PC-9 (cell line): ENCODE measurements at regions not wholly inside any gene's neighbourhood (a gene's known extent, or its start where the extent isn't known, plus 50 kb on each side); places are given as distances from the start of the nearest gene placed in this dataset.
"Not testable (repeated sequence)": the region's sequence is repeated elsewhere in the genome, so short reads cannot be mapped to it uniquely, and the experiment has no call there.

Experiments
- BruUV-seq: library from RNA; stranded (reverse); fragments of 400-500 nt; replicated peaks from 2 replicates; lab custom pipeline; 2021; lab: Mats Ljungman, UMichigan
- CTCF ChIA-PET: fragments of 300-600 bp; sonication (Branson Sonifier 250); formaldehyde crosslinking; loops from one replicate; lab custom pipeline; 2022; ENCODE audit warnings: antibody characterized with exemption; lab: Charles Lee
- POLR2A ChIA-PET: fragments of 300-600 bp; sonication (Branson Sonifier 250); formaldehyde crosslinking; loops from one replicate; lab custom pipeline; 2022; ENCODE audit warnings: antibody characterized with exemption; ENCODE audit not compliant: unreplicated experiment; lab: Charles Lee
- DNase-seq, 2 experiments: peaks; one replicate each; pipeline versions ENCODE4 v3.0.0 to v3.0.0-alpha.2; 2015 to 2022; ENCODE audit warnings: mixed read lengths in 1 of 2
- H2AFZ ChIP-seq: fragments of 200-600 bp; sonication (generic); 2 replicates; pipeline ENCODE4 v1.8.1; 2017; ENCODE audit warnings: antibody characterized with exemption
- H3F3A ChIP-seq: fragments of 200-600 bp; sonication (generic); 2 replicates; pipeline ENCODE4 v1.8.1; 2017; ENCODE audit warnings: antibody characterized with exemption, mild to moderate bottlenecking, low read depth; ENCODE audit not compliant: insufficient read depth
- H3K27ac ChIP-seq: fragments of 200-600 bp; sonication (generic); 2 replicates; pipeline ENCODE4 v1.6.1; 2016; ENCODE audit warnings: mixed run types
- H3K27me3 ChIP-seq: fragments of 200-600 bp; sonication (generic); 2 replicates; pipeline ENCODE4 v1.6.1; 2016; ENCODE audit warnings: low read depth, mixed run types; ENCODE audit not compliant: insufficient read depth
- H3K36me3 ChIP-seq: fragments of 200-600 bp; sonication (generic); 2 replicates; pipeline ENCODE4 v1.6.1; 2016; ENCODE audit warnings: low read depth, mixed run types
- H3K4me1 ChIP-seq: fragments of 200-600 bp; sonication (generic); replicated peaks from 2 replicates; pipeline ENCODE4 v1.6.1; 2016; ENCODE audit warnings: mixed run types; ENCODE audit not compliant: insufficient read depth
- H3K4me2 ChIP-seq: fragments of 200-600 bp; sonication (generic); 2 replicates; pipeline ENCODE4 v1.6.1; 2017; ENCODE audit warnings: mixed run types
- H3K4me3 ChIP-seq: fragments of 200-600 bp; sonication (generic); 2 replicates; pipeline ENCODE4 v1.6.1; 2016; ENCODE audit warnings: mixed run types
- H3K79me2 ChIP-seq: fragments of 200-600 bp; sonication (generic); 2 replicates; pipeline ENCODE4 v1.6.1; 2017; ENCODE audit warnings: low read depth, mixed run types
- H3K9me2 ChIP-seq: fragments of 200-600 bp; sonication (generic); 2 replicates; pipeline ENCODE4 v1.8.1; 2017; ENCODE audit warnings: mild to moderate bottlenecking; ENCODE audit not compliant: insufficient read depth
- H3K9me3 ChIP-seq: fragments of 200-600 bp; sonication (generic); 2 replicates; pipeline ENCODE4 v1.8.1; 2016; ENCODE audit warnings: low read depth; ENCODE audit not compliant: insufficient read depth
- H4K20me1 ChIP-seq: fragments of 200-600 bp; sonication (generic); 2 replicates; pipeline ENCODE4 v1.8.1; 2017; ENCODE audit not compliant: insufficient read depth
- CTCF ChIP-seq: fragments of 200-600 bp; sonication (generic); conservative IDR thresholded peaks from 2 replicates; pipeline ENCODE4 v1.6.1; 2017; ENCODE audit warnings: mixed run types, antibody characterized with exemption, mild to moderate bottlenecking, moderate library complexity
- EZH2 ChIP-seq: fragments of 200-600 bp; sonication (generic); IDR thresholded peaks from 2 replicates; pipeline ENCODE4 v1.8.0; 2017; ENCODE audit warnings: antibody characterized with exemption, low read depth
- intact Hi-C: fragments of 100-400 bp; cut with micrococcal nuclease; formaldehyde crosslinking; loops from one replicate; pipeline ENCODE4 v1.10.0; 2022; ENCODE audit not compliant: unreplicated experiment

GRCh38 chr1:30461640-30462039, 261.7 kb downstream of the MATN1 start:
- CTCF ChIA-PET, result no interaction called here
- POLR2A ChIA-PET, result no interaction called here

GRCh38 chr1:30460661-30461060, 262.7 kb downstream of the MATN1 start:
- no peak overlapping the region for H3K4me2 ChIP-seq
- POLR2A ChIA-PET, result no interaction called here
- no peaks in the 10 kb centered on the region for H3K79me2 ChIP-seq
- no peaks in the 10 kb centered on the region for H3K9me3 ChIP-seq
- H3K9me2 ChIP-seq, result no peaks in the 10 kb centered on the region
- intact Hi-C loops, result no loop called here
- H3F3A ChIP-seq, result no peaks in the 10 kb centered on the region
- H4K20me1 ChIP-seq, result no peaks in the 10 kb centered on the region
- H3K36me3 ChIP-seq, result no peaks in the 10 kb centered on the region
- TF ChIP-seq EZH2 (no peak), CTCF (no peak)
- peaks cover 4% of the 10 kb centered on the region for H3K27me3 ChIP-seq
- CTCF ChIA-PET, result no interaction called here
- no peaks in the 10 kb centered on the region for H3K4me1 ChIP-seq
- DNase-seq, result no peak
- H3K4me3 ChIP-seq, result no peak overlapping the region
- no TSS peak for BruUV-seq
- H3K27ac ChIP-seq, result no peak overlapping the region
- no peak overlapping the region for H2AFZ ChIP-seq

More at GRCh38 chr1:30461640-30462039, 261.7 kb downstream of the MATN1 start:
- no peak overlapping the region for H3K4me3 ChIP-seq
- no peak overlapping the region for H3K27ac ChIP-seq
- DNase-seq, result no peak
- H2AFZ ChIP-seq, result no peak overlapping the region
- H3K9me2 ChIP-seq, result no peaks in the 10 kb centered on the region
- no TSS peak for BruUV-seq
- no peaks in the 10 kb centered on the region for H3K4me1 ChIP-seq
- no peaks in the 10 kb centered on the region for H4K20me1 ChIP-seq
- H3K4me2 ChIP-seq, result no peak overlapping the region
- peaks cover 4% of the 10 kb centered on the region for H3K27me3 ChIP-seq
- intact Hi-C loops, result no loop called here
- TF ChIP-seq EZH2 (no peak), CTCF (no peak)
- H3K36me3 ChIP-seq, result no peaks in the 10 kb centered on the region
- no peaks in the 10 kb centered on the region for H3K9me3 ChIP-seq
- H3K79me2 ChIP-seq, result no peaks in the 10 kb centered on the region
- H3F3A ChIP-seq, result no peaks in the 10 kb centered on the region

DNA sequence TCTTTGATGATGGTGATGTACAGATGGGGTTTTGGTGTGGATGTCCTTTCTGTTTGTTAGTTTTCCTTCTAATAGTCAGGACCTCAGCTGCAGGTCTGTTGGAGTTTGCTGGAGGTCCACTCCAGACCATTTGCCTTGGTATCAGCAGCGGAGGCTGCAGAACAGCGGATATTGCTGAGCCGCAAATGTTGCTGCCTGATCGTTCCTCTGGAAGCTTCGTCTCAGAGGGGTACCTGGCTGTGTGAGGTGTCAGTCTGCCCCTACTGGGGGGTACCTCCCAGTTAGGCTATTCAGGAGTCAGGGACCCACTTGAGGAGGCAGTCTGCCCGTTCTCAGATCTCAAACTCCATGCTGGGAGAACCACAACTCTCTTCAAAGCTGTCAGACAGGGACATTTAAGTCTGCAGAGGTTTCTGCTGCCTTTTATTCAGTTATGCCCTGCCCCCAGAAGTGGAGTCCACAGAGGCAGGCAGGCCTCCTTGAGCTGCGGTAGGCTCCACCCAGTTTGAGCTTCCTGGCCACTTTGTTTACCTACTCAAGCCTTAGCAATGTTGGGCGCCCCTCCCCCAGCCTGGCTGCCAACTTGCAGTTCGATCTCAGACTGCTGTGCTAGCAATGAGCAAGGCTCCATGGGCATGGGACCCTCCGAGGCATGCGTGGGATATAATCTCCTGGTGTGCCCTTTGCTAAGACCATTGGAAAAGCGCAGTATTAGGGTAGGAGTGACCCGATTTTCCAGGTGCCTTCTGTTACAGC, 264.5 kb downstream of the MATN1 start:
- H3K4me1 ChIP-seq, H3K27me3 ChIP-seq, H3K9me3 ChIP-seq, H3K4me3 ChIP-seq, H3K4me2 ChIP-seq, H3K27ac ChIP-seq, CTCF ChIA-PET, DNase-seq, H3K9me2 ChIP-seq, POLR2A ChIA-PET, H3K79me2 ChIP-seq, H2AFZ ChIP-seq, intact Hi-C loops, H3K36me3 ChIP-seq, BruUV-seq, H3F3A ChIP-seq, H4K20me1 ChIP-seq: not testable (repeated sequence)

DNA sequence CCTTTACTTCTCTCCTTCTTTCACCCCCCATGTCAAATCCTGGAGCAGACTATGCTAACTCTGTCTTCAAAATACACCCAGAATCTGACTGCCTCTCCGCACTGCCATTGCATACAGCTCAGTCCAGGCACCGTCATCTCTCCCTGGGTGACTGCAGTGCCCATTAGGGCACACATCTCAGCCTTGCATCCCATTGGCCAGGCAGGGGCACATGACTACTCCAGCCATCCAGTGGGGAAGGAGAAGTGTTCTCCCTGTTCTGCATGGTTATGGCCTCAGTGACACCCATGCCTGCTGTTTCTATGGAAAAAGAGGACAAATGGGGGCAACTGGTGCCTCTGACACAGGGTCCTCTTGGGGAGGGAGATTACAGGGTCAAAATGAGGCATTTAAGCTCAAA, 270.5 kb downstream of the MATN1 start:
- no peak overlapping the region for H3K27ac ChIP-seq
- no peak overlapping the region for H3K4me3 ChIP-seq
- intact Hi-C loops, result no loop called here
- no peak overlapping the region for H3K4me2 ChIP-seq
- no peaks in the 10 kb centered on the region for H3K79me2 ChIP-seq
- BruUV-seq, result no TSS peak
- ChIA-PET CTCF (no interaction called here), POLR2A (no interaction called here)
- no peak for DNase-seq
- TF ChIP-seq CTCF, result no peak
- no peak for TF ChIP-seq EZH2
- no peaks in the 10 kb centered on the region for H3F3A ChIP-seq
- H3K9me3 ChIP-seq, result no peaks in the 10 kb centered on the region
- no peaks in the 10 kb centered on the region for H4K20me1 ChIP-seq
- H3K4me1 ChIP-seq, result no peaks in the 10 kb centered on the region
- no peaks in the 10 kb centered on the region for H3K9me2 ChIP-seq
- no peak overlapping the region for H2AFZ ChIP-seq
- H3K27me3 ChIP-seq, result peaks cover 4% of the 10 kb centered on the region
- H3K36me3 ChIP-seq, result no peaks in the 10 kb centered on the region
